ENCODE measurements at regions not wholly inside any gene's neighbourhood (a gene's known extent, or its start where the extent isn't known, plus 50 kb on each side); places are given as distances from the start of the nearest gene placed in this dataset.

GRCh38 chrX:39451046-39451445, 646.7 kb downstream of the BCOR start:
- intact Hi-C loops (cut with DNase I; ENCODE audit: low total_unique reads) (no loop called here), in situ Hi-C loops (cut with MboI; ENCODE audit: low pct_ligation_motif_present in 1 of 4, low pct_unique_long_range_greater_than_20kb in 1 of 4, low sequenced_read_pairs in 3 of 4) (no loop called here)
- Histone ChIP-seq H3K36me3 (no peaks in the 10 kb centered on the region), H3K27me3 (no peaks in the 10 kb centered on the region), H3K4me3 (no peak overlapping the region), H3K27ac (no peak overlapping the region), H3K4me1 (no peaks in the 10 kb centered on the region), H3K9me3 (no peaks in the 10 kb centered on the region)
- WGBS, 2 donors (ENCODE audit: low coverage in 1 of 2) = 75% methylated on average over 3 of the region's 7 CpGs; no CpG with 5 or more reads in 1 of the 2 donors
- TF ChIP-seq EP300 (IDR thresholded peaks at IDR 0.05; ENCODE audit: low read depth) = no peak
- no peak for TF ChIP-seq POLR2A (IDR thresholded peaks at IDR 0.05)
- TF ChIP-seq CTCF (IDR thresholded peaks at IDR 0.05) = no peak
- no peak for TF ChIP-seq POLR2AphosphoS5 (IDR thresholded peaks at IDR 0.05)
- no peak for DNase-seq

DNA sequence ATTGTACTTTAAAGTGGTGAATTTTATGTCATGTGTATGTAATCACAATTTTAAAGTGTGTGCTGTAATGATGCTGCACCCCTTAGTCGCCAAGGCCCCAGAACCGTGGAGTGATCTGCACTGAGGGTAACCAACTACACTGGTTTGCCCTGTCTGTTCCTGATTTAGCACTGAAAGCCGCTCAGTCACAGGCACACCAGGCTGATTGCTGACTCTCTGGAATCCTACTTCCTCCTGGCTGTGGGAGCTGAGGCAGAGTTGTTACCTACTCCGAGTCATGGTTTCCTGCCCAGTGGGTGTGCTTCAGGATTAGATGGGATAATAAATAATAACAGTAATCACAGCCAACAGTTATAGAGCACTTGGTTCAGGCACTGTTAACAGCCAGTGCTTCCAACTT, 645.4 kb downstream of the BCOR start:
- Histone ChIP-seq H3K4me3 (no peak overlapping the region), H3K36me3 (no peaks in the 10 kb centered on the region), H3K27ac (no peak overlapping the region), H3K4me1 (no peaks in the 10 kb centered on the region), H3K27me3 (no peaks in the 10 kb centered on the region), H3K9me3 (no peaks in the 10 kb centered on the region)
- DNase-seq = no peak
- WGBS, 2 donors (ENCODE audit: low coverage in 1 of 2) = 72% methylated on average over 4 of the region's 4 CpGs; no CpG with 5 or more reads in 1 of the 2 donors
- no peak for TF ChIP-seq EP300 (IDR thresholded peaks at IDR 0.05; ENCODE audit: low read depth)
- in situ Hi-C loops (cut with MboI; ENCODE audit: low pct_ligation_motif_present in 1 of 4, low pct_unique_long_range_greater_than_20kb in 1 of 4, low sequenced_read_pairs in 3 of 4) = no loop called here
- intact Hi-C loops (cut with DNase I; ENCODE audit: low total_unique reads) = no loop called here

DNA sequence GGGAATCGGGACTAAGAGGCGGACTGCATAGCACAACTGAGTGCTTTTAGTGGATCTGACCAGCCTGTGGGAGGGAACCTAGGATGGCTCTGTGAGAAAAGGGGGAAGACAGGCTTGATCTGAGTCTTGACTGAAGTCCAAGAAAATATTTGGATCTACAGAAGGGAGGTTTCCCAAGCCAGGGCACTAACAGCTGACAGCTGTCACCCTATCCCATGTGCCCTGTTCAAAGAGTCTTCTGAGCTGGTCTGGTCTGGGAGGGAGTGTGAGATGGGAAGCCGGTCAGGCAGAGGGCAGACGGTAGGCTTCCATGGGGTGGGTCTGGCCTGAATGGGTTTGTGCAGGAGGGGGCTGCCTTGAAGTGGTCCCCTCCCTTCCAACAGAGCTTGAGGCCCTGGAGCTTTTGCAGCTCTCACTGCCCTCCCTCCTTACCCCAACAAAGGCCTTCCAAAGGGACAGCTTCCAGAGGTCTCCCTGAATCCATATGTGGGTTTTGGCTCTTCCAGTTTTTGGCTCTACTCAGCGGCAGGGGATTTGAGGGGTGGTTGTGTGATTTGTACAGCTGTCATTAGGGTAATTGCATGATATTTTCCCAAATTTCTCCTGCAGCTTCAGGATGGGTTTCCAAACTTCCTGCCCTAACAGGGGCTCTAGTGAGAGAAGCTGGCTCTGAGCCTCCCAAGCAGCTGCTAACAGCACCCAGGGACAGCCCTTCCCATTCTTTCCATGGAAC, 643.7 kb downstream of the BCOR start:
- no peak for DNase-seq
- no peak overlapping the region for H3K27ac ChIP-seq
- H3K9me3 ChIP-seq = no peaks in the 10 kb centered on the region
- in situ Hi-C loops (cut with MboI; ENCODE audit: low pct_ligation_motif_present in 1 of 4, low pct_unique_long_range_greater_than_20kb in 1 of 4, low sequenced_read_pairs in 3 of 4) (no loop called here), intact Hi-C loops (cut with DNase I; ENCODE audit: low total_unique reads) (no loop called here)
- 90% methylated on average over 5 of the region's 5 CpGs; no CpG with 5 or more reads in 1 of the 2 donors for WGBS, 2 donors (ENCODE audit: low coverage in 1 of 2)
- H3K4me1 ChIP-seq = no peaks in the 10 kb centered on the region
- H3K4me3 ChIP-seq = no peak overlapping the region
- H3K36me3 ChIP-seq = no peaks in the 10 kb centered on the region
- no peaks in the 10 kb centered on the region for H3K27me3 ChIP-seq
- TF ChIP-seq CTCF (IDR thresholded peaks at IDR 0.05) = no peak

DNA sequence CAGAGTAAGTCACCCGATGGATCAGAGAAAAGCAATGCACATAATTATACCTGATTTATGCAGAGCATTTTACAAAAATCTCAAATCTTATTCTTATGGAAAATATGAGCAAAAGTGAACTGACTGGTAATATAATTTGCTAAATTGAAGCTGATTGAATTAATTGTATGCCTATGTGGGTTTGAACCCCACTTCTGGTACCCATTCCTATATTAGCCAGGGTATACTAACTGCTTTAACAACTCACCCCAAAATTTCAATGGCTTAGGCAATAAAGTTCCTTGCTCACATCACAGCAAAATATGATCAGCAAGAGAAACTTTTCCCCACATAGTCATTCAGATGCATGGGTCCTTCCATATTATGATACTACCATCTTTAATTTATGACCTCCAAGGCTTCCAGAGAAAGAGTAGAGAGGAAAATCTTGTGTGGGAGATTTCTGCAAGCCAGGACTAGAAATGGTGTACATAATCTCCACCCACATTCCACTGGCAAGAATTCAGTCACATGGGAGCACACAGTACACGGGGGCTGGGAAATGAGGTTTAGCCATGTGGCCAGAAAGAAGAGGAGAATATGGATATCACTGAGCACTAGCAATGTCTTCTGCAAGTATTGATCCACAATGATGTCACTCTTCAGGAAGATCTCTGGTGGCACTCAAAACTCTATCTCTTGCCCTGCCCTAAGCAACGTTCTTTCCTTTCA, 640.7 kb downstream of the BCOR start:
- intact Hi-C loops (cut with DNase I; ENCODE audit: low total_unique reads) (no loop called here), in situ Hi-C loops (cut with MboI; ENCODE audit: low pct_ligation_motif_present in 1 of 4, low pct_unique_long_range_greater_than_20kb in 1 of 4, low sequenced_read_pairs in 3 of 4) (no loop called here)
- H3K4me3 ChIP-seq = no peak overlapping the region
- TF ChIP-seq CTCF (IDR thresholded peaks at IDR 0.05) (no peak), POLR2A (IDR thresholded peaks at IDR 0.05) (no peak), POLR2AphosphoS5 (IDR thresholded peaks at IDR 0.05) (no peak), EP300 (IDR thresholded peaks at IDR 0.05; ENCODE audit: low read depth) (no peak)
- DNase-seq = no peak
- H3K4me1 ChIP-seq = no peaks in the 10 kb centered on the region
- no peaks in the 10 kb centered on the region for H3K36me3 ChIP-seq
- WGBS, 2 donors (ENCODE audit: low coverage in 1 of 2) = 67 to 74% methylated on average over 1 to 3 of the region's 3 CpGs
- H3K27ac ChIP-seq = no peak overlapping the region
- H3K9me3 ChIP-seq = no peaks in the 10 kb centered on the region
- no peaks in the 10 kb centered on the region for H3K27me3 ChIP-seq

Measured in transverse colon (tissue), 4 donors.